ENCODE measurements at regions not wholly inside any gene's neighbourhood (a gene's known extent, or its start where the extent isn't known, plus 50 kb on each side); places are given as distances from the start of the nearest gene placed in this dataset.

DNA sequence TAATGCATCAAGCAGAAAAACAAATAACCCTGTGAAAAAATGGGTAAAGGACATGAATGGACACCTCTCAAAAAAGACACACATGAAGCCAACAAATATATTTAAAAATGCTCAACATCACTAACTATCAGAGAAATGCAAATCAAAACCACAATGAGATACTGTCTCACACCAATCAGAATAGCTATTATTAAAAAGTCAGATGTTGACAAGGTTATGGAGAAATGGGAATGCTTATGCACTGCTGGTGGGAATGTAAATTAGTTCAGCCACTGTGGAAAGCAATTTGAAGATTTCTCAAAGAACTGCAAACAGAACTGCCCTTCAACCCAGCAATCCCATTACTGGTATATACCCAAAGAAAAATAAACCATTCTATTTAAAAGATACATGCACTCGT lies 86.6 kb upstream of the TNFSF4 start:
- TF ChIP-seq, protein P1, sequence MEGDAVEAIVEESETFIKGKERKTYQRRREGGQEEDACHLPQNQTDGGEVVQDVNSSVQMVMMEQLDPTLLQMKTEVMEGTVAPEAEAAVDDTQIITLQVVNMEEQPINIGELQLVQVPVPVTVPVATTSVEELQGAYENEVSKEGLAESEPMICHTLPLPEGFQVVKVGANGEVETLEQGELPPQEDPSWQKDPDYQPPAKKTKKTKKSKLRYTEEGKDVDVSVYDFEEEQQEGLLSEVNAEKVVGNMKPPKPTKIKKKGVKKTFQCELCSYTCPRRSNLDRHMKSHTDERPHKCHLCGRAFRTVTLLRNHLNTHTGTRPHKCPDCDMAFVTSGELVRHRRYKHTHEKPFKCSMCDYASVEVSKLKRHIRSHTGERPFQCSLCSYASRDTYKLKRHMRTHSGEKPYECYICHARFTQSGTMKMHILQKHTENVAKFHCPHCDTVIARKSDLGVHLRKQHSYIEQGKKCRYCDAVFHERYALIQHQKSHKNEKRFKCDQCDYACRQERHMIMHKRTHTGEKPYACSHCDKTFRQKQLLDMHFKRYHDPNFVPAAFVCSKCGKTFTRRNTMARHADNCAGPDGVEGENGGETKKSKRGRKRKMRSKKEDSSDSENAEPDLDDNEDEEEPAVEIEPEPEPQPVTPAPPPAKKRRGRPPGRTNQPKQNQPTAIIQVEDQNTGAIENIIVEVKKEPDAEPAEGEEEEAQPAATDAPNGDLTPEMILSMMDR (IDR thresholded peaks at IDR 0.05) = no peak
- TF ChIP-seq POLR2A (IDR thresholded peaks at IDR 0.05) = no peak
